ENCODE measurements at regions not wholly inside any gene's neighbourhood (a gene's known extent, or its start where the extent isn't known, plus 50 kb on each side); places are given as distances from the start of the nearest gene placed in this dataset.
A peak's percentile ranks its signal among the peaks of the same experiment; 100 is the strongest.

DNA sequence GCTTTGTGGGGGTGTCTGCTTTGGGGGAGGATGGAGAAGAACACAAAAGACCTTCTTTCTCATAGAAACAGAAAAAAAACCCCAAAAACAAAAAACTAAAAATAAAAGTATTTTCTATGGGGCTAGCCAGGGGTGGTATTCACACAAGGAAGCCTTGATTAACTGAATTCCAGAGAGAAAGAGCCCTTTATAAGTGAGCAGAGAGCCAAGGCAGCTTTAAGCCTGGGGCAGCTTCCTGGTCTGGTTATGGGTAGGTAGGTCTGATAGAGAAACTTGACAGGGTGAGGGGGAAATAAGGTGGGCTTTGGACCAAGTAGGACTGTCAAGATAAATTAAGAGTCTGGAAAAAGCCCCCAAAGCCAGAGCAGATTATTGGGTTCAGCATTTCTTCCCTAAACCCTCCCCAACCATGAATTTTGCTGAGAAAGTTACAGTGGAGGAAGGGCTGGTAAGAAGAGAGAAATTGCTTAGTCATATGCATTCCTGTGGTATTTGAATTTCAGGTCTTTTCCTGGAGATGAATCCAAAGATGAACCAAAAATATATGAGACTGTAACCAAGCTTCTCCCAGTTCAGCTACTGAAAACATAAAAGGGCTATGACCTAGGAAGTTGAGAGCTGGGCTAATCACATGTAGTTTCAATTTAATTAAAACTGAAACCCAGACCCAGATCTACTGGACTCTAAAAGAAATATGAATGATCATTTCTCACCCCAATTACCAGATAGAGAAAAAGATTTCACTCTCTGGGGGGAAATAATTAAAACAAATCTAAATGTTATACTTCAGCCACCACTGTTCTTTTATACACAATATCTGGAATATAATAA lies 144.8 kb downstream of the TBC1D30 start (continued):
- TF ChIP-seq, protein P1, sequence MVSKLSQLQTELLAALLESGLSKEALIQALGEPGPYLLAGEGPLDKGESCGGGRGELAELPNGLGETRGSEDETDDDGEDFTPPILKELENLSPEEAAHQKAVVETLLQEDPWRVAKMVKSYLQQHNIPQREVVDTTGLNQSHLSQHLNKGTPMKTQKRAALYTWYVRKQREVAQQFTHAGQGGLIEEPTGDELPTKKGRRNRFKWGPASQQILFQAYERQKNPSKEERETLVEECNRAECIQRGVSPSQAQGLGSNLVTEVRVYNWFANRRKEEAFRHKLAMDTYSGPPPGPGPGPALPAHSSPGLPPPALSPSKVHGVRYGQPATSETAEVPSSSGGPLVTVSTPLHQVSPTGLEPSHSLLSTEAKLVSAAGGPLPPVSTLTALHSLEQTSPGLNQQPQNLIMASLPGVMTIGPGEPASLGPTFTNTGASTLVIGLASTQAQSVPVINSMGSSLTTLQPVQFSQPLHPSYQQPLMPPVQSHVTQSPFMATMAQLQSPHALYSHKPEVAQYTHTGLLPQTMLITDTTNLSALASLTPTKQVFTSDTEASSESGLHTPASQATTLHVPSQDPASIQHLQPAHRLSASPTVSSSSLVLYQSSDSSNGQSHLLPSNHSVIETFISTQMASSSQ (IDR thresholded peaks at IDR 0.05; ENCODE audit: low read depth) = no peak
- TF ChIP-seq, protein P1 (CRISPR knock-in tag; IDR thresholded peaks at IDR 0.05; ENCODE audit: borderline replicate concordance) = no peak
- no peak for TF ChIP-seq KDM5B (CRISPR knock-in tag; IDR thresholded peaks at IDR 0.05; ENCODE audit: borderline replicate concordance)
- TF ChIP-seq MAFF (IDR thresholded peaks at IDR 0.05; ENCODE audit: low read depth, low read length) = 0 out of 2 replicates have a peak, but pooled peaks have one; percentile 30
- TF ChIP-seq THRA (CRISPR knock-in tag; IDR thresholded peaks at IDR 0.05; ENCODE audit: borderline replicate concordance) = no peak
- no peak for TF ChIP-seq ZNF704 (CRISPR knock-in tag; IDR thresholded peaks at IDR 0.05; ENCODE audit: borderline replicate concordance)
- no peak for TF ChIP-seq ZNF468 (CRISPR knock-in tag; IDR thresholded peaks at IDR 0.05)
- TF ChIP-seq RAD21 (CRISPR knock-in tag; IDR thresholded peaks at IDR 0.05) = no peak
- no peak for TF ChIP-seq DNMT3B (CRISPR knock-in tag; conservative IDR thresholded peaks at IDR 0.05)
- no peak for TF ChIP-seq POLR2AphosphoS2 (IDR thresholded peaks at IDR 0.05; ENCODE audit: low read depth, low read length)
